BE2C (cell line): ENCODE measurements at regions not wholly inside any gene's neighbourhood (a gene's known extent, or its start where the extent isn't known, plus 50 kb on each side); places are given as distances from the start of the nearest gene placed in this dataset.

Experiments used
- DNase-seq: peaks from one replicate; pipeline ENCODE4 v3.0.0-alpha.2; 2020
- H3K27me3 ChIP-seq: fragments of 250-450 bp; sonication (Bioruptor Pico); 2 replicates; pipeline ENCODE4 v1.5.1; 2020; ENCODE audit warnings: mild to moderate bottlenecking
- H3K36me3 ChIP-seq: fragments of 250-450 bp; sonication (Bioruptor Pico); 2 replicates; pipeline ENCODE4 v1.5.1; 2020; ENCODE audit warnings: mild to moderate bottlenecking
- H3K4me1 ChIP-seq: fragments of 250-450 bp; sonication (Bioruptor Pico); 2 replicates; pipeline ENCODE4 v1.5.1; 2020
- H3K4me3 ChIP-seq: 2 replicates; pipeline ENCODE4 v1.5.1; 2011; ENCODE audit warnings: low read depth, low read length
- H3K9me3 ChIP-seq: fragments of 250-450 bp; sonication (Bioruptor Pico); 2 replicates; pipeline ENCODE4 v1.5.1; 2020
- TF ChIP-seq, protein P1 (sequence below): IDR thresholded peaks from 2 replicates; pipeline ENCODE4 v1.5.1; 2012; ENCODE audit warnings: mild to moderate bottlenecking, low read depth, low read length

GRCh38 chr3:159001711-159002110 lies 199.9 kb downstream of the MFSD1 start:
- Histone ChIP-seq H3K36me3 (no peaks in the 10 kb centered on the region), H3K27me3 (no peaks in the 10 kb centered on the region), H3K4me1 (no peaks in the 10 kb centered on the region; the same call in 1 of the 2 replicates), H3K4me3 (no peak overlapping the region), H3K9me3 (no peaks in the 10 kb centered on the region)
- TF ChIP-seq, protein P1, sequence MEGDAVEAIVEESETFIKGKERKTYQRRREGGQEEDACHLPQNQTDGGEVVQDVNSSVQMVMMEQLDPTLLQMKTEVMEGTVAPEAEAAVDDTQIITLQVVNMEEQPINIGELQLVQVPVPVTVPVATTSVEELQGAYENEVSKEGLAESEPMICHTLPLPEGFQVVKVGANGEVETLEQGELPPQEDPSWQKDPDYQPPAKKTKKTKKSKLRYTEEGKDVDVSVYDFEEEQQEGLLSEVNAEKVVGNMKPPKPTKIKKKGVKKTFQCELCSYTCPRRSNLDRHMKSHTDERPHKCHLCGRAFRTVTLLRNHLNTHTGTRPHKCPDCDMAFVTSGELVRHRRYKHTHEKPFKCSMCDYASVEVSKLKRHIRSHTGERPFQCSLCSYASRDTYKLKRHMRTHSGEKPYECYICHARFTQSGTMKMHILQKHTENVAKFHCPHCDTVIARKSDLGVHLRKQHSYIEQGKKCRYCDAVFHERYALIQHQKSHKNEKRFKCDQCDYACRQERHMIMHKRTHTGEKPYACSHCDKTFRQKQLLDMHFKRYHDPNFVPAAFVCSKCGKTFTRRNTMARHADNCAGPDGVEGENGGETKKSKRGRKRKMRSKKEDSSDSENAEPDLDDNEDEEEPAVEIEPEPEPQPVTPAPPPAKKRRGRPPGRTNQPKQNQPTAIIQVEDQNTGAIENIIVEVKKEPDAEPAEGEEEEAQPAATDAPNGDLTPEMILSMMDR, result no peak
- DNase-seq, result no peak

GRCh38 chr3:159005137-159005536 lies 203.3 kb downstream of the MFSD1 start:
- Histone ChIP-seq H3K27me3 (no peaks in the 10 kb centered on the region), H3K4me1 (no peaks in the 10 kb centered on the region; the same call in 1 of the 2 replicates), H3K4me3 (no peak overlapping the region), H3K9me3 (no peaks in the 10 kb centered on the region), H3K36me3 (no peaks in the 10 kb centered on the region)
- TF ChIP-seq, protein P1, result no peak
- no peak for DNase-seq

DNA sequence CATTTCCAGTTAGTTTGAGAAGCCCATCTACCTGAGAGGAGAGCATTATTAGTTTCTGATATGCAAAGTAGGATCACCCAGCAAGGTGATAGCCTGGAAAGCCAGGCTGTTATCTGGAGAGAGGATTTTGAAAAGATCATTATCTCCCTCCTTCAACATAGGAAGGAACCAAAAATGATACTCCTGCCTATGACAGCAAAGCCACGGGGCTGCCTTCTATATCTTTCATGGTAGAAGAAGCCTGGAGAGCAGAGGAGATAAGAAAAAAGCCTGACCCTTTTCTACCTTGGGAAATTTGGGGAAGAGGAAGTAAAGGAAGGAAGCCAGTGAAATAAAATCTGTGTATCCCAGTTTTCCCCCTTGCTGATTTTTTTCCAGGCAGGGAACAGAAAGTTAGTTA lies 205.5 kb downstream of the MFSD1 start:
- no peak for DNase-seq
- Histone ChIP-seq H3K27me3 (no peaks in the 10 kb centered on the region), H3K36me3 (no peaks in the 10 kb centered on the region), H3K9me3 (no peaks in the 10 kb centered on the region), H3K4me1 (no peaks in the 10 kb centered on the region; the same call in 1 of the 2 replicates), H3K4me3 (no peak overlapping the region)
- TF ChIP-seq, protein P1, result no peak

DNA sequence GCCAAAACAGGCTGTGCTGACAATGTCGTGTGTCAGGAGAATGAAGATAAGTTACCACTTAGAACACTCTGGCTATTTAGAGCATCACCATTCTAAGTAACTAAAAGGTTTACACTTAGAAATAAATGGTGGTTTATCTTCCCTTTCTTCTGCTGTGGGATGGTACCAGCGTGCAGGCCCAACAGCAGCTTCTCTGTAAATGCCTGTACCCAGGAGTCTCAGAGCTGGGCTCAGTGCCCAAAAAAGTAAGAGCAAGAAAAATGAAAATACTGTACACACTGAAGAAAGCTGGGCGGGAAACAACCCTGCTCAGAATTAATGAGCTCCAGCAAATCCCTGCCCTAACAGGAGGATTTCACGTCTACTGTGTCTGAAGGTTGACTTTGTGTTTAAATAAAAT lies 206.5 kb downstream of the MFSD1 start:
- TF ChIP-seq, protein P1, result no peak

GRCh38 chr3:159018341-159018740 lies 216.5 kb downstream of the MFSD1 start:
- H3K36me3 ChIP-seq, result no peaks in the 10 kb centered on the region
- H3K27me3 ChIP-seq, result no peaks in the 10 kb centered on the region
- DNase-seq, result no peak
- no peak overlapping the region for H3K4me3 ChIP-seq
- H3K9me3 ChIP-seq, result no peaks in the 10 kb centered on the region
- TF ChIP-seq, protein P1, result no peak
- no peaks in the 10 kb centered on the region for H3K4me1 ChIP-seq

More for the DNA sequence above, 206.5 kb downstream of the MFSD1 start:
- Histone ChIP-seq H3K27me3 (no peaks in the 10 kb centered on the region), H3K4me1 (no peaks in the 10 kb centered on the region; the same call in 1 of the 2 replicates), H3K36me3 (no peaks in the 10 kb centered on the region), H3K4me3 (no peak overlapping the region), H3K9me3 (no peaks in the 10 kb centered on the region)
- no peak for DNase-seq

- Histone ChIP-seq H3K36me3 (no peaks in the 10 kb centered on the region), H3K9me3 (no peaks in the 10 kb centered on the region), H3K27me3 (no peaks in the 10 kb centered on the region), H3K4me3 (no peak overlapping the region), H3K4me1 (no peaks in the 10 kb centered on the region)
- DNase-seq, result no peak
- TF ChIP-seq, protein P1, result no peak
These were observed 223.9 kb downstream of the MFSD1 start for GRCh38 chr3:159025733-159026132.
